ENCODE measurements at regions not wholly inside any gene's neighbourhood (a gene's known extent, or its start where the extent isn't known, plus 50 kb on each side); places are given as distances from the start of the nearest gene placed in this dataset.

DNA sequence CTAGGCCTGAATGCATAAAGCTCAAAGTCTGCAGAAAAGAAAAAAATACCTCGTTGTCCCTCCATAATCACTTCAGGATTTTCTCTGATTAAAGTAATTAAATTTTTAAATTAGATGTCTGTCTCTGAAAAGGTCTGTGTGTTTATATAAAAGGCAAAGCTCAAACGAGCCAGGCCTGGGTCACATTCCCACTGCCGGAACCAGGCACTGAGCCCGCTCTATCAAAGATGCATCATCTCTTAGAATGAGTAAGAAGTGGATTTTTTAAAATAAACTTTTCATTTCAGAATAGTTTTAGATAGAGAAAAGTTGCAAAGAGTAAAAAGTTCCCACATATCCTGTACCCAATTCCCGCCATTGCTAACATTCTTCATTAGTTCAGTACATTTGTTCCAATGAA lies 202.1 kb upstream of the KYNU start:
- TF ChIP-seq, protein P1, sequence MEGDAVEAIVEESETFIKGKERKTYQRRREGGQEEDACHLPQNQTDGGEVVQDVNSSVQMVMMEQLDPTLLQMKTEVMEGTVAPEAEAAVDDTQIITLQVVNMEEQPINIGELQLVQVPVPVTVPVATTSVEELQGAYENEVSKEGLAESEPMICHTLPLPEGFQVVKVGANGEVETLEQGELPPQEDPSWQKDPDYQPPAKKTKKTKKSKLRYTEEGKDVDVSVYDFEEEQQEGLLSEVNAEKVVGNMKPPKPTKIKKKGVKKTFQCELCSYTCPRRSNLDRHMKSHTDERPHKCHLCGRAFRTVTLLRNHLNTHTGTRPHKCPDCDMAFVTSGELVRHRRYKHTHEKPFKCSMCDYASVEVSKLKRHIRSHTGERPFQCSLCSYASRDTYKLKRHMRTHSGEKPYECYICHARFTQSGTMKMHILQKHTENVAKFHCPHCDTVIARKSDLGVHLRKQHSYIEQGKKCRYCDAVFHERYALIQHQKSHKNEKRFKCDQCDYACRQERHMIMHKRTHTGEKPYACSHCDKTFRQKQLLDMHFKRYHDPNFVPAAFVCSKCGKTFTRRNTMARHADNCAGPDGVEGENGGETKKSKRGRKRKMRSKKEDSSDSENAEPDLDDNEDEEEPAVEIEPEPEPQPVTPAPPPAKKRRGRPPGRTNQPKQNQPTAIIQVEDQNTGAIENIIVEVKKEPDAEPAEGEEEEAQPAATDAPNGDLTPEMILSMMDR (conservative IDR thresholded peaks at IDR 0.05 in 1 of 2, IDR thresholded peaks at IDR 0.05 in 1 of 2; ENCODE audit: extremely low read depth in 1 of 2, insufficient read depth in 1 of 2, low read depth in 1 of 2, low read length in 2 of 2): no peak
- no peak for TF ChIP-seq EZH2 (IDR thresholded peaks at IDR 0.05; ENCODE audit: borderline replicate concordance, low read length)
